GM18505 (cell line): ENCODE measurements at regions not wholly inside any gene's neighbourhood (a gene's known extent, or its start where the extent isn't known, plus 50 kb on each side); places are given as distances from the start of the nearest gene placed in this dataset.

Experiments
- ATAC-seq: cut with Tn5 transposase; IDR thresholded peaks from one replicate; pipeline ENCODE4 v1.9.1; 2021; ENCODE audit not compliant: unreplicated experiment
- POLR2A ChIP-seq: IDR thresholded peaks from 4 replicates; pipeline ENCODE4 v1.6.1; 2011; ENCODE audit warnings: borderline replicate concordance; ENCODE audit not compliant: insufficient read depth, insufficient read length; ENCODE audit errors: extremely low read depth

- no peak for ATAC-seq
- no peak for TF ChIP-seq POLR2A
Observed at GRCh38 chr20:57840066-57840465, 130.3 kb upstream of the PMEPA1 start.

DNA sequence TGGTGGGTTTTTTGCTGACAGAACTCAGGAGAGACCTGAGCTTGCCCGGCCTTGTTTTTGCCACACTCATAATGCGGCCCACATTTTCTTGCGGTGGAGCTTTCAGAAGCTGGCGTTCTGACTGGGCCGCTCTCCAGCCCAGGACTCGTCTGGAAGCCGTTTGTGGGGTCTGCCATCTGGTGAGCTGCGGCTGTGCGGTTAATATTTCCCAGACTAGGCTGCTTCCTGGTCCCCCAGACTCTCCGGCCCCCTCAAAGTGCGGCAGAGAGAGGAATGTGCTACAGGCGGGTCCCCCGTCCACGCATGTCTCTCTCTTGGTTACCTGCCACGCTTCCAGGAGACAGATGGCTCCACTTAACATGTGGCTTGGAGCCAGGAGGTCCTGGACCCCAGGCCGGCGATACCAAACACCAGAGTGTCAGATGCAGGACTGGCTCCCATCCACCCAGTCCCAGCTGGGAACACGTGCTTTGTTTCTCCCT, 128.9 kb upstream of the PMEPA1 start:
- no peak for ATAC-seq
- no peak for TF ChIP-seq POLR2A

DNA sequence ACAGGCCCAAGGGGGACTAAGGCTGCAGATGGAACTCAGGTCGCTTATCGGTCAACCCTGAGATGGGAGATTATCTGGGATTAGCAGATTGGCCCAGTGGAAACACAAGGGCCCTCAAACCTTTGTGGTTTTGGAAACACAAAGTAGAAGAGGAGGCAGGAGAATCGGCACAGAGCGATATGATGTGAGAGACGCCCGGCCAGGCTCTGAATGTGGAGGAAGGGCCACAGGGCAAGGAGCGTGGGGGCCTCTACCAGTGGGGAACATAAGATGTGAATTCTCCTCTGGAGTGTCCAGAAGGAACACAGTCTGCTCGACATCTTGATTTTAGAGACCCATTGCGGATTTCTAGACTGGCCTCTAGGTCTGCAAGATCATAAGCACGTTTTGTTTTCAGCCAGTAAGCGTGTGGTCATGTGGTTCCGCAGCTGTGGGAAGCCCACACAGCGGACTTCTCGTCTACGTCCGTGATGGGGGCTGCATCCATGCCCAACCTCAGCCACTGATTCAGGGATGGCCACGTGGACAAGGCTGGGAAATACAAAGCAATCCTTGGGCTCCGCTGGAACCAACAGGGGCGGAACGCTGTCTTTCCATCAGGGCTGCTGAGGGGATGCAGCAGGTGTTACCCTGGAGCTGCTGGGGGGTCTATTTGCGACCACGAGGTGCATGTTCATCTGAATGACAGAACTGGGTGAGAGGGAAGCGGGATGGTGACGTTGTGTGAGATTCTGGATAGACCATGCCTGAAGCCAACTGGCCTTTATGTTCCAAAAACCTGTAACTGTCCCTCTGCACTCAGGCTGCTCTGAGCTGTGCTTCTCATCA, 127.6 kb upstream of the PMEPA1 start:
- TF ChIP-seq POLR2A: no peak
- no peak for ATAC-seq

DNA sequence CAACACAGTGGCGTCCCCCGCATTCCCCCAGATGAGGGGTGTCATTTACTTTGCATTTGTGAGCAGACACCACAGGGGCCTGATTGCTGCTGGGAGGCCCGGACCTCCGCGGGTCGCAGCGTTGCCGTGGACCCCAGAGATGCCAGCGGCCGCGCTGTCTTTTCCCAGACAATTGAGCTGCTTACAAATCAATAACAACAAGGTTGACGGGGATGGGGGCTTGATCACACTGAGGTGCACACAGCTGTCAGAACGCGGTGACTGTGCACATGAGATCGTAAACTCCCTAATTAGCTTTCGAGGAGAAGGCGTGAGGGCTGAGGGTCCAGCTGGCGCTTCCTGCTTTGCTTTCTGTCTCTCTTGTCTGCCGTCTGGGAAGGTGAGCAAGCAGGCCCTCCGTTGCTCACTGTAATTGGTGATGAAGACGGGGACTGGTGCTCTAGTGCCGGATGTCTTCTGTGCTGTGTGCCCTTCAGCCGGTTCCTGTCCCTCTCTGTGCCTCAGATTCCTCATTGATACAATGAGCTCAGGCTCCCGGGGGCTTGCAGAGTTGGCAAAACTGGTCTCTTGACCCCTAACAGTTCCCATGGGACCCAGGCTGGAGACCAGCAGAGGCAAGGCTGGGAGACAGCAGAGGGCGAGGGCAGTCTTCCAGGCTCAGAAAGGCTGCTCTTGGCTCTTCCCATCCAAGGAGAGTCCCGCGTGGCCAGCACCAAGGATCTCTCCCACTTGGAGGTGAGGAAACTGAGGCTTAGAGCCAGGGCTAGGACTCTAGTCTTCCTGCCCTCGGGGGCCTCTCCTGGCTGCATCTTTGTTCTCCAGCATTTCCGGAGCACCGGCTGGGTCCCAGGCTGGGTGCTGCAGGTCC, 126.0 kb upstream of the PMEPA1 start:
- no peak for TF ChIP-seq POLR2A

GRCh38 chr20:57835074-57835452, 125.2 kb upstream of the PMEPA1 start:
- no peak for TF ChIP-seq POLR2A
- no peak for ATAC-seq

More for the DNA sequence above, 126.0 kb upstream of the PMEPA1 start:
- ATAC-seq: no peak

DNA sequence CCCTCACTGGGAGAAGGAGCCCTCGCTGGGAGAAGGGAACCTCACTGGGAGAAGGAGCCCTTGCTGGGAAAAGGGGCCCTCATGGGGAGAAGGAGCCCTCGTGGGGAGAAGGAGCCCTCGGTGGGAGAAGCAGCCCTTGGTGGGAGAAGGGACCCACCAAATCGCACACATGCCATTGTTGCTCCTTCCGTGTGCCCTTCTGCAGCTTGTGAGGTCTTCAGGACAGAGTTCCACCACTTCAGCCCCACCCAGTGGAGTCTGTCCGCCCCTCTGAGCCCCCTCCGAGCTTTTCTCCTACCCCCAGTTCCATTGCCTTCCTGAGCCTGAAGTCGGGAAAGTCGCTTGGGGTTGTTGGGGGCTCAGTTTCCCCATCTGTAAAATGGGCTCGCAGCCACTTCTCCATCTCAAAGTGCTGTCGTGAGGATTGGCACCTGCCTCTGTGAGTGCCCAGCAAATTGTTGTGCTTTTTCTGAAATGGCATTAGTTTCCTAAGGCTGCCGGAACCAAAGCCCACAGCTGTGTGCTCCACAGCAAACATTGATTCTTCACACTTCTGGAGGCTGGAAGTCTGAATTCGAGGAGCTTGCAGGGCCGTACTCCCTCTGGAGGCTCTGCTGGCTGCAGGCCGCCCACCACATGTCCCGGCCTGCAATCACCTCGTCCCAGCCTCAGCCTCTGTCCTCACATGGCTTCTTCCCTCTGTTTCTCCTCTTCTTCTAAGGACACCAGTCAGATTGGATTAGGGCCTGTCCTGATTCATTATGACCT, 124.7 kb upstream of the PMEPA1 start:
- no peak for ATAC-seq
- TF ChIP-seq POLR2A: no peak

- ATAC-seq: no peak
- no peak for TF ChIP-seq POLR2A
Observed at GRCh38 chr20:57831993-57832585, 122.3 kb upstream of the PMEPA1 start.

GRCh38 chr20:57831326-57831992, 121.6 kb upstream of the PMEPA1 start:
- TF ChIP-seq POLR2A: no peak
- ATAC-seq: no peak

DNA sequence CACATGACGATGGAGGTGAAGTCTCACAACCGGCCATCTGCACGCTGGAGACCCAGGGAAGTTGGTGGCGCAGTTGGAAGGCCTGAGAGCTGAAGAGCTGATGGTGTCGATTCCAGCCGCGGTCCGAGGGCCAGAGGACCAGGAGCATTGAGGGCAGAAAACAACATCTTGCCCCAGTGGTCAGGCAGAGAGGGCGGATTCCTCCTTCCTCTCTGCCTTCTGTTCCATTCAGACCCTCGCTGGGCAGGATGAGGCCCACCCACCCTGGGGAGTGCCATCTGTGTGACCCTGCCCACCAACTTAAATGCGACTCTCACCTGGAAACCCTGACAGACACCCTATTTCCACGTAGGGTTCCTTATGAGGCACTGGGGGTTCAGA, 120.7 kb upstream of the PMEPA1 start:
- TF ChIP-seq POLR2A: no peak
- ATAC-seq: no peak

GRCh38 chr20:57829805-57830514, 120.1 kb upstream of the PMEPA1 start:
- TF ChIP-seq POLR2A: no peak
- no peak for ATAC-seq

DNA sequence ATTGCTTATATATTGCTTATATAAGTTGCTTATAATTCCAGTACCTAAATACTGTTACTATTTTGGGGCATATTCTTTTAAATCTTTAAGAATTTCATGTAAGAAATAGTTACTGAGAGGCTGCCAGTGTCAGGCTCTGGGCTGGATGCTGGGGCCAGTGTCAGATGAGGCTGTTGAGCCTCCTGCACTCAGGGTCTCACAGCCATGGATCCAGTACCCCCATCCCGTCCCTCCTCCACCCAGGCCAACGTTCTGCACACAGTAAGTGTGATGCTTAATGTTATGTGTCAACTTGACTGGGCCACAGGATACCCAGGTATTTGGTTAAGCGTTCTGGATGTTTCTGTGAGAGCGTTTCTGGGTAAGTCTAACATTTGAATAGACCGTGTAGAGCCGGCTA, 119.5 kb upstream of the PMEPA1 start:
- no peak for ATAC-seq
- TF ChIP-seq POLR2A: no peak

GRCh38 chr20:57828696-57829095, 118.9 kb upstream of the PMEPA1 start:
- no peak for ATAC-seq
- TF ChIP-seq POLR2A: no peak
